HG03520 (cell line): ENCODE measurements at regions not wholly inside any gene's neighbourhood (a gene's known extent, or its start where the extent isn't known, plus 50 kb on each side); places are given as distances from the start of the nearest gene placed in this dataset.

ENCODE experiments used
- ATAC-seq: cut with Tn5 transposase; IDR thresholded peaks from one replicate; pipeline ENCODE4 v1.9.1; 2021; ENCODE audit warnings: mild to moderate bottlenecking, moderate library complexity; ENCODE audit not compliant: unreplicated experiment

DNA sequence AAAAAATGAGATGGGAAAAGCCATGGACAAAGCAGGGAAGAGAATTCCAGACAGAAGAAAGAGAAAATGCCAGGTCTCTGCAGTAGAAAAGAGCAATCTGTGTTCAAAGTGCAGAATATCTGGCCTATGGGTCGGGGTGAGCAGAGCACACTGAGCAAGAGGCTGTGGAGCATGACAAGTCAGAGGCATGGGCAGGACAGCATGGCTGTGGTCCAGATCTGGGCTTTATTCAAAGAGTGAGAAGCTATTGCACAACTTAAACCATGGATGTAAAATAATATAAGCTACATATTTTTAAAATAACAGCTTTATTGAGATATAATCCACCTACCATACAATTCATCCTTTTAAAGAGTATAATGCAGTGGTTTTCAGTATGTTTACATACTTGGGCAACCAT is 133.1 kb upstream of the SPDL1 start:
- ATAC-seq: no peak

GRCh38 chr5:169448826-169449225 is 134.7 kb upstream of the SPDL1 start:
- no peak for ATAC-seq

DNA sequence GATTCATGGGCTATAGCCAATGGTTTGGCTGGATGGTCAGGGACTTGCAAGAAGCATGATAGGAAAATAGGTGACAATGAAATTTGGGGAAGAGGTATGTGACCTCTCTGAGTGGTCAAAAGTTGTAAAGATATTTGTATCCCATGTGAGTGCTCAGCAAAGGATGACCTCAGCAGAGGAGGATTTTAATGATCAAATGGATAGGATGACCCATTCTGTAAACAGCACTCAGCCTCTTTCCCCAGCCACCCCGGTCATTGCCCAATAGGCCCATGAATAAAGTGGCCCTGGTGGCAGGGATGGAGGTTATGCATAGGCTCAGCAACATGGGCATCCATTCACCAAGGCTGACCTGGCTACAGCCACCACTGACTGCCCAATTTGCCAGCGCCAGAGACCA is 138.4 kb upstream of the SPDL1 start:
- ATAC-seq: no peak

GRCh38 chr5:169442913-169443784 is 140.4 kb upstream of the SPDL1 start:
- no peak for ATAC-seq

GRCh38 chr5:169442403-169442874 is 141.1 kb upstream of the SPDL1 start:
- no peak for ATAC-seq

- ATAC-seq: no peak
Measured at GRCh38 chr5:169440107-169440705, 139.3 kb upstream of the SLIT3 start.

DNA sequence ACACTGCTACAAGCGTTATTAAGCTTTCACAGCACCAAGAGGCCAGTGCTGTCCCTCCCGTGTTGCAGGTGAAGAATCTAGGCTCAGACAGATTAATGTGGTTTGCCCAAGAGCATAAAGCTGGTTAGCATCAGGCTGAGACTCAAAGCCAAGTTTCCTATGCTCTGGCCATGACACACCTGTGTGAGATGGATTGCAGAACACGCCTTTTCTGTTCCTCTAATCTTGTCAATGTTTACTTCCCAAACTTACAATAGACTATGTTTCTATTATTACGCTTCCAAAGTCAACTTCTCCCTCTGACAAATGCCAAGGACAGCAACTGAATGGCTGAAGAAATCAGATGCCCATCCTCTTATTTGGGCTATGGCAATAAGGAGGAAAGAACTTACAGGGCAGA is 138.4 kb upstream of the SLIT3 start:
- no peak for ATAC-seq

GRCh38 chr5:169435506-169436229 is 134.7 kb upstream of the SLIT3 start:
- no peak for ATAC-seq

DNA sequence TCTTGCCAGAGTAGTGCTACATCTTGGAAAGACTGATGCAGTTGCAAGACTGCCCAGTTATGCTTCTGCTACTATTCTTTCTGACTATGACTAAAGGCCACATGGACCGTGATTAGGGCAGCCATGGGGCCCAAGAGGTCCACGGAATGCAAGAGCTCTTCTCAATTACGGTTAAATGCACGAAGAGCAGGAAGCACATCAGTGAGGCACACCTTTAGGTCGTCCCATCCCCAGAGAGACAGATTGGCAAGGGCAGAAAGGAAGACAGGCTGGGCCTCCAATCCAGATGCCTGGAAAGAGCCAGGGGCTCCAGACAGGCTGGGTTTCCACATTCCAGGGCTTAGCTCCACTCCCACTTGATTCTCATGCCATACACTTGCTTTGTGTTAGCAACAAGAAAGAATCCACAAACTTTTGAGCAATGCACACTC is 132.3 kb upstream of the SLIT3 start:
- ATAC-seq: no peak

DNA sequence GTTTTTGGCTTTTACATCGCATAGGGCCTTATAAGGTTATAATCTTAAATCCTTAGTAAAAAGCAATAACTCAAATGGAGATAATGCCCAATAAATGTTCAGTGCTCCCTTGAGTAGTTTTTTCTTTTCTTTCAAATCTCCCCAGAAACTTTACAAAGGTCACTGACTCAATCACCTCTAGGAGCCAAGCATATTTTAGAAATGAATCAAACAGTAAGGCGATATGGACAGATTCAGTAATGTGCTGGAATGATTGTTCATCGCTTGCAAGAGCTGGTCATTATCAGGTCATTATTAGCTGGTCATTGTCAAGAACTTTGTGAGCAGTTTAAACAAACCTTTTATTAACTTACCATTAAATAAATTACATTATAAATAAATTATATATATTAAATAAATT is 130.4 kb upstream of the SLIT3 start:
- ATAC-seq: no peak

DNA sequence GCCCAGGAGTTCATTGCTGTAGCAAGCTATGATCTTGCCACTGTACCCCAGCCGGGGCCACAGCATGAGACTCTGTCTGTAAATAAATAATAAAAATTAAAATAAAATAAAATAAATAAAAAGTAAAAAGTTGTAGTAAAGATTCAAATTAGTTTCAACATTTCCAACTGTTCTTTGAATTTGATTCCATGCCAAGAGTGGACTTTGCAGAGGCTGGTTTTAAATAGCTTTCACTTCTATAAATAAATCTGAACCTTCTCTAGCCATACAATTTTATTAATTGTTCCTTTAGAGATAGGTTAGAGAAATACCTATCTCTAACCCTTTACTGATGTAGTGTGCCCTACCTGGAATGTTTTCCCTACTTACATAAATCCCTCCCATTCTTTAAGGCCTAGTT is 129.7 kb upstream of the SLIT3 start:
- no peak for ATAC-seq

DNA sequence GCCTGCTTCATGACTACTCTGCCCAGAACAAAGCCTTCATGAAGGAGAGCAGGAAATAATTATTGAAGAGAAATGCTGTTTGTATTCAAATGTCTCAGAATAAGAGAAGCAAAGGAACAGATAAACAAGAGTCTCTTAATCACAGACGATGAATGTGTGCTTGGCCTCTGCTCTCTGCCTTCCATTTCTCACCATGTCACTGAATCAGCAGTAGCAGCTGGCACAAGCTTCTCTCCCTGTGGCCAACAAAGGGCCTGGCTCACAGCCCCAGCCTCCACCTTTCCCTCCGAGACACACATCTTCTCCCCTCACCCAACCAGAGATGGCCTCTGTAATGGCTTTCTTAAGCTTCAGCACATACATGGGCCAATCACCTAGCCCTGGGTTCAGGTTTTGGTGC is 128.1 kb upstream of the SLIT3 start:
- no peak for ATAC-seq

DNA sequence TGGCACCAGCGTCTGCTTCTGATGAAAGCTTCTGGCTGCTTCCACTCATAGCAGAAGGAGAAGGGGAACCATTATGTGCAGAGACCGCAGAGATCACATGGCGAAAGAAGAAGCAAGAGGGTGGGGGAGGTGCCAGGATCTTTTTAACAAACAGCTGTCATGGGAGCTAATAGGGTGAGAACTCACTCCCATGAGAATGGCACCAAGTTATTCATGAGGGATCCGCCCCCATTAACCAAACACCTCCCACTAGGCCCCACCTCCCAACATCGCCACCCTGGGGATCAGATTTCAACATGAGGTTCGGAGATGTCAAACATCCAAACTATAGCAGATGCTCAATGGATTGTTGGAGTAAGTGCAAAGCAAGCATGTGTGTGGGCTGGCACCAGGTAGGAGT is 125.8 kb upstream of the SLIT3 start:
- peak; percentile 56 for ATAC-seq

DNA sequence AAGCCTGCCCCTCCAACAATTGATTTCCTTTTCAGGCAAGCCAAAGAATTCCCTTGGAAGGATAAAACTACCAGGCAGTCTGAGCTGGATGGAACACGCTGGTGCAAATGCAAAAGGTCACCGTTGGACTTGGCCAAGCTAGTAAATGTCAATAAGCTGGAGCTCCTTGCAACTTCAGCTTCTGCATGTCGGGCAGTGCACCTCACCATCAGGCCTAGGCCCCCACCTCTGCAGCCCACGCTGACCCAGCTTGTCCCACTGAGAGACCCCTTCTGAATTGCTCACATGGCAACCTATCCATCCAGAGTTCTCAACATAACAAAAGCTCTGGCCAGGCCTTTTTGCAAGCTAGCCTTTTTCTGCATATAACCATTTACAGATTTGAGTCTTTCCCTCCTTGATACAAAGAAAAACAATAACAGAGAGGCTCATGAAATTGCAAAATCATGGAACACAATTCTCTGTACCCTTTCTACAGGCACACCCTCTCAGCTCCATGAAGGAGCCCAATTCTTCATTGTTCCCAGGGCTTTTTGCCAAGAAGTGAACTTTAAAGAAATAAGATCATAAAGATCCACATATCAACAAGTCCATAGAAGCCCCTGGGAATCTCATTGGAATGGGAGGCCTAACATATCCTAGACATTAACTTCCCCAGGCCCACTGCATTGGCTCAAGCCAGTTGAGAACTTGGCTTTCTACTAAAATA is 123.9 kb upstream of the SLIT3 start:
- no peak for ATAC-seq

GRCh38 chr5:169424279-169424655 is 123.3 kb upstream of the SLIT3 start:
- ATAC-seq: no peak

GRCh38 chr5:169423580-169424278 is 122.8 kb upstream of the SLIT3 start:
- no peak for ATAC-seq

GRCh38 chr5:169422087-169422486 is 121.1 kb upstream of the SLIT3 start:
- ATAC-seq: no peak

DNA sequence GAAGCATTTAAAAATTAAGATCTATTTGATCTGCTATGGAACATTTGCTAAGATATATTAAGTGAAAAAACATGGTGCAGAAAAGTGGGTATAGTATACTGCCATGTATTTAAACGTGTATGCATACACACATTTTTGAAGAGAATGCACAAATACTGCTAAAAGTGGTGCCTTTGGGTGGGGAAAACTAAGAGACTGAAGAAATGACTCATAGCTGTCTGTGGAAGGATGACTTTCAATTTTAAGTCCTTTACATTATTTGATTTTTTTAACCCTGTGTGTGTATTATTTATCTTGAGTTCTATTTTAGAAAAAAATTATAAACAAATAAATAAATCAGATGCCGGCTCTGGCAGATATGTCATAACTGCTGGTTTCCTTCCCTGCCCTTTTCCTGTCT is 120.7 kb upstream of the SLIT3 start:
- no peak for ATAC-seq

DNA sequence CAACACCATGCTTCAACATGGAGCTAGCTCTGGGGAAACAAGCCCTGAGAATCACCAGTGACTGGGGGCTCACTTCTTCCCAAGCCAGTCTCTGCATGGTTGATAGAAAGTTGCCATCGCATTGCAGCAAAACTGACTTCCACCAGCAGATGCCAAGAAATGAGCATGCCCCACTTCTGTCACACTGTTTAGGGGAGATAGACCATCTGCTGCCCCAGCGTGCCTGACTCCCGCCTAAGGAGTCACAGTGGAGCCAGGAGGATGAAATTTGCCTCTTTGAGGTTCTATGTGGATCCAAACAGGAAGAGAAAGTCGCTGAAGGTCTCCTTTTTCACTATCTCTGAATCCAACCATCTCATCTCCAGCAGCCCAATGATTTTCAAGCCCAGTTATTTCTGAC is 116.7 kb upstream of the SLIT3 start:
- no peak for ATAC-seq

DNA sequence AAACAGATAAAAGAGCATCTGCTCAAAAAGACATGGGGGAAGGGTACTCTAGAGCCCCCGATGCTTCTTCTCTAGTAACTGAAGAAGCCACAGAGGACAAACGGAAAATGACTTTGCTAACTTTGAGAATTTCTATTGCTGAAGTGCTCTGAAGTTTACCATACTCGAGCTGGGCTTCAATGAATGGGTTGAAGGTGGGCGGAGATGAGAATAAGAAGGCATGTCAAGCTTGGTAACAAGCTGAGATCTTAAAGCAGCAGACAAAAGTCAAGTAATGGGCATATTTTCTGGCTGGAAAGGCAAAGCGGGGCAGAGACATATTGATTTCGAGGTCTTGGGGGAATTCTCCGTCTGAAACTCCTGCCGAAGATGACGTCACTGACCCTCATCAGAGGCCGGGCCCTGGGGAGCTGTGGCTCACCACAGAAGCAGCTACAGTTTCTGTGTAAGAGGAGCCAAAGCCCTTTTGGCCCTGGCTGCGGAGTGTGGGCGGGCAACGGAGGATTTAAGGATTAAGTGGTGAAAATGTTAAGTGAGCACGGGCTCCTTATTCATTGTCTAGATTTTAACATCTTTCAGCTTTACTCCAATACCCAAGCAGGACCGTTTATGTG is 115.8 kb upstream of the SLIT3 start:
- peak; percentile 98 for ATAC-seq
